Posterior vena cava (tissue), 2 donors: ENCODE measurements at regions not wholly inside any gene's neighbourhood (a gene's known extent, or its start where the extent isn't known, plus 50 kb on each side); places are given as distances from the start of the nearest gene placed in this dataset.
"Not testable (repeated sequence)": the region's sequence is repeated elsewhere in the genome, so short reads cannot be mapped to it uniquely, and the experiment has no call there.

Experiments
- DNase-seq: peaks from one replicate; pipeline ENCODE4 v3.0.0-alpha.2; 2020; ENCODE audit warnings: low spot score
- intact Hi-C, 2 donors: fragments of 100-400 bp; cut with DNase I; formaldehyde crosslinking; loops; one replicate each; pipeline versions ENCODE4 v1.14.1 to v1.14.2; 2022 to 2023
- donor health status: DM: yes; HTN: yes; CAD: no.
- donor health status: DM: yes; HTN: yes; CAD: no.

DNA sequence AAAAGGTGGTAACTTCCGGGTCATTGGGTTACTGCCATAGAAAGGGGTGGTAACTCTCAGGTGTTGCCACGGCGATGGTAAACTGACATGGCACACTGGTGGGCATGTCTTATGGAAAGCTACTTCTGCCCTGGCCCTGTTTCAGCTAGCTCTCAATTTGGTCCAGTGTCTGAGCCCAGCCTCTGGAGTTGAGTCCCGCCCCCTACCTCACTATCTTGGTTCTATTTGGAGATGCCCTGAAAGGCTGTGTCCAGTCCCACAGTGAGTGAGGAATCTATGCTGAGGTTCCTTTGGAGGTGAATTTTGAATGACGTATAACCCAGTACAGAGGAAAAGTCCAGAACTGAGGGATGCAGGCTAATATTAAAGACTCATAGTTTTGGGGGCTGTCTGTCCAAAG, 230.4 kb upstream of the PLGLB1 start:
- intact Hi-C loops, DNase-seq: not testable (repeated sequence)

DNA sequence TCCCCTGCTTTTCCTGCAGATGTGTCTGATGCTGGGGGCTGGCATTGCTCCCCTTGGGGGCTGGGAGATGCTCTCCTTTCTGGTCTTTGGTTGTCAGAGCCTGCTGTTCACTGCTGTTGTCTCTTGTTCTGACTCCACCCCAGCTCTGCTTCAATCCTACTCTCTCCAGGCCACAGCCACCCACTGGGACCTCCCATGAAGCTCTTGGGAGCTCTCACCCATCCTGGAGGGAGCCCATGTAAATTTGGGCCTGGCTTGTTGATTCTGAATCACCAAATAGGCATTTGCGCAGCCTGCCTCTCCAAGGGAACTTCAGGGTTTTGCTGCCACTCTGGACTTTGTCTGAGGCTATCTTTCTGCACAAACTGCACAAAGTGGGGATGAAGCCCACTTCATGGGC, 232.9 kb upstream of the PLGLB1 start:
- intact Hi-C loops, DNase-seq: not testable (repeated sequence)

- intact Hi-C loops, DNase-seq: not testable (repeated sequence)
These were observed 233.8 kb upstream of the PLGLB1 start for GRCh38 chr2:87255410-87255809.

- intact Hi-C loops, DNase-seq: not testable (repeated sequence)
These were observed 237.2 kb upstream of the PLGLB1 start for GRCh38 chr2:87258887-87259286.

DNA sequence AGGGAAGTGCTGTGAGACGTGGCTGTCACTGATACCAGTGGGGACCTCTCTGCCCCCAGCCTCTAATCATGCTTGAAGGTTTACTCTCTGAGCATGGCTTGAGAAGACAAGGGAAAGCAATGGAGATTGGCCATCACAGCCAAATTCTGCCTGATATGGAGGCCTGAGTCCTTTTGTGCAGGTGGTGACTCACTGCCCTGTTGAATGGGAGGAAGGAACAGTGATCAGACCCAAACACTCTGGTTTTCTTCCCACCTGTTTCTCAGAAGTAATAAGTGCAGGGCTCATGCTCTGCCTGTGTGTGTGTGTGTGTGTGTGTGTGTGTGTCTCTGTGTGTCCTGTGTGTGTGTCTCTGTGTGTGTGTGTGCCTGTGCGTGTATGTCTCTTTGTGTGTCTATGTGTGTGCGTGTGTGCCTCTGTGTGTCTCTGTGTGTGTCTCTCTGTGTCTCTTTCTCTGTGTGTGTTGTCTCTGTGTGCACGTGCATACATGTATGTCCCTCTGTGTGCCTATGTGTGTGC, 240.6 kb upstream of the PLGLB1 start:
- intact Hi-C loops, DNase-seq: not testable (repeated sequence)

- intact Hi-C loops, DNase-seq: not testable (repeated sequence)
These were observed 242.3 kb upstream of the PLGLB1 start for GRCh38 chr2:87263868-87264518.

DNA sequence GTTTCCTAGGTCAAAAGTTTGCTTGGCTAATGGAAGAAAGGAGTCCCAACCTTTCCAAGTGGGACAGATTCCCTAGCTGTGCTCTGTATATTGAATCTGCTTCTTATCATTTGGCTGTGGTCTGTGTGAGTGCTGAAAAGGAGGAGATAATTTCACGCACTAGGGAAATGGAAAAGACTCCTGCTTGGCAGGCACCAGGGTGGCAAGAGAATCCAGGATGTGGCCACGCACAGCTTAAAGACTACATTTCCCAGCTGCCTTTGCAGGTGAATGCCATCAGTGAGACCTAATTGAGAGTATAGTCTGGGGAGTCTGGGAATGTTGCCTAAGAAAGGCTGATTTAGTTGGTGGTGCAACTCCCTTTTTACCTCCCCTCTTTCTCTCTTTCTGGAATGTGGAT, 253.5 kb upstream of the PLGLB1 start:
- DNase-seq, intact Hi-C loops: not testable (repeated sequence)

DNA sequence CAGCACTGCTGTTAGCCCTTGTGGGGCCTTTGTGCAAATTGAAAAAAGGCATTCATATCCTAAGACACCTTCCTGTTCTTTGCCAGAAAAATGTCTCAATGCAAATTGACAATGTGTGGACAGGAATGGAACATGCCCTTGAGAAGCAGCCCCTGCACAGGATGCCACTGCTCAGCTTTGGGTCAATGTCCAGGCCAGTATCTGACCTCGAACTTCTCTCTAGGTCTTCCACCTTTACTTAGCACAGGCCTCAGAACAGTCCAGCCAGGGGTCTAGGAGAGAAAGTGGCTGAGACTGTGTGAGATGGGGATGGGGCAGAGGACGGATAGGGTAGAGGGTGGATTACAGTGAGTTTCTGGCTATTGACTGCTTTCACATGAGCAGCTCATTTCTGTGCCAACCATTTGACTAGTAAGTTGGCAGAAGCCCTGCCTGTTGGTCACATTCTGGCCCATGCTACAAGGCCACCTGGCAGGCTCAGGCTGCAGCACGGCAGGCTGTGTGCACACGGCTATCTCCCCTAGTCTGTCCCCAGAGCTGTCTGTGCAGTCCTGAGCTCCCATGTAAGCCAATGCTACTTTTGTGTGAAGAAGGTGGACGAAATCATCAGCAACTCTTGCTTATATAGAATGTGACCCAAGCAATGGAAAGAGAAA, 254.5 kb upstream of the PLGLB1 start:
- intact Hi-C loops, DNase-seq: not testable (repeated sequence)

DNA sequence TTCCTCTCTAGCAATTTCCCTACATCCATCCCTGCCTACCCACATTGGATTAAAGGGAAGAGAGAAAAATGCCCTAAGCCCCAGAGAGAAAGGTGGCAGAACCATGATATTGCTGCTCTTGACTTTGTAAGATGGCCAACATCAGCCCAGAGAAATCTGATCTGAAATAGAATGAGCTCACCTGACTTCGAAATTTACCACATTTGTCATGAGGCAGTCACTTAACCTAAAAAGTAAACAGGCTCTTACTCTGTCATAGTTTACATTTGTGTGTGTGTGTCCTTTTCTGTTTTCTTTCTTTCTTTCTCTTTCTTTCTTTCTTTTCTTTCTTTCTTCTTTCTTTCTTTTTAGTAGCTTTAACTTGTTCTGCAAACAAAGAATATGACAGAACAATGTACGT, 255.0 kb upstream of the PLGLB1 start:
- DNase-seq, intact Hi-C loops: not testable (repeated sequence)

DNA sequence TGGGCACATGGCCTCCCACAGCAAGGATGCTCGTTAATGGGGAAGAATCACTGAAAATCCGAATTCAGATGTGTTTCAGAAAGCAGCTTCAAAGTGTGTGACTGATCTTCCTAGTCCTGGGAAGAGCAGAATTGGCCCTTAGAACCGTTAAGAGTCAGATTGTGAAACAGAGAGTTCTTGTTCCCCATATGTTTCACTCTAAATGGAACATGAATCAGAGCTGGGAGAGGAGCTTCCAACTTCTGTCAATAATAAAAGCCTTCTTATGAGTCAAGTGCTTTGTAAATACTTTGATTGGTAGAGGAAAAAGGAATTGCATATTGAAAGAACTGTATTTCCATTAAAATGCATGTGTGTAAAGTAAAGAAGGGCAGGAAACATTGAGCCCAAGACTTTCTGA, 256.1 kb upstream of the PLGLB1 start:
- DNase-seq, intact Hi-C loops: not testable (repeated sequence)

GRCh38 chr2:87280596-87281355, 259.1 kb upstream of the PLGLB1 start:
- DNase-seq, intact Hi-C loops: not testable (repeated sequence)

- DNase-seq, intact Hi-C loops: not testable (repeated sequence)
These were observed 262.3 kb upstream of the PLGLB1 start for GRCh38 chr2:87283735-87284470.

- intact Hi-C loops = not testable (repeated sequence)
These were observed 262.8 kb upstream of the PLGLB1 start for GRCh38 chr2:87284471-87284772.

DNA sequence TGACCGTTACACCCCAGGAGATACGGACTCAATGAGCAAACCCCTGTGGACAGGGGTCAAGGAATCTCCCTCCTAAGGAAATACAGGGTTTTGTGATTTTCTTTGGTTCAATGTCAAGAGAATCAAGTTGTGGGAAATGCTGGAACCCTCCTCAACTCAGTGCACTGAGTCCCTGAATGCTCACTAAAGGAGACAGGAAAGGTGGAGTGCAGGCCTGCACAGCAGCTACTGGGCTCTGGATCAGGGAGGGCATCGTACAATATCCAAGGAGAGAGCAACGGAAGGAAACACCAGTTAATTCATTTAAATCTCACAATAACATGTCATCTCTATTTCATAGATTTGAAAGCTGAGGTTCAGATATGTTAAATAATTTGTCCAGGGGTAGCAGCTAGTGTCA, 263.5 kb upstream of the PLGLB1 start:
- DNase-seq, intact Hi-C loops: not testable (repeated sequence)

More at GRCh38 chr2:87284471-87284772, 262.8 kb upstream of the PLGLB1 start:
- DNase-seq = not testable (repeated sequence)

DNA sequence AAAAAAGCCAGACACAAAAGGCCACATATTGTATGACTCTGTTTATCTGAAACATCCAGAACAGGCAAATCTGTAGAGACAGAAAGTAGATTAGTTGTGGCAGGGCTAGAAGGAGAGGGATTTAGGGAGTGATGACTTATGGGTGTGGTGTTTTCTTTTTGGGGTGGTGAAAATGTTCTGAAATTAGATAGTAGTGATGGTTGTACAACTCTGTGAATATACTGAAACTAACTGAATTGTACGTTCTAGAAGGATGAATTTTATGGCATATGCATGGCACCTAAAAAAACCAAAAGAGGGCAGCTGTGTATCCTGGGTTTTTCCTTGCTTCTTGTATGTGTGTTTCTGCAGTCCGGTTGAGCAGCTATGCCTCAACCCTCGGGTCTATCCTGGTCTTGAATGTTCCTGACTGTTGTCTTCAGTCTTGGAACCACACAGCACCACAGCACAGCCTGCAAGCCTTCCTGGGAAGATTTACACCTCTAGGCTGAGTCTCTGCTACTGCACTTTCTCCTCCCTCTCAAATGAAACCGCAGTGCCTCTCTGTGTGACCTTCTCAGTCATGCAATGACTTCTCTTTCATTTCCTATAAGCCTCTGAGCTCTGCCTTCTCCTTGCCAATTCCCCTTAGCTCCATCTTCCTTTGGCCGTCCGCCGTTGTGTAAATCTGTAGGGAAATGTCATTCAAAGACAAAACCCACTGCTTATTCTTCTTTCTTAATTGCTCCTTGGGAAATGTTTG, 269.1 kb upstream of the PLGLB1 start:
- intact Hi-C loops, DNase-seq: not testable (repeated sequence)

DNA sequence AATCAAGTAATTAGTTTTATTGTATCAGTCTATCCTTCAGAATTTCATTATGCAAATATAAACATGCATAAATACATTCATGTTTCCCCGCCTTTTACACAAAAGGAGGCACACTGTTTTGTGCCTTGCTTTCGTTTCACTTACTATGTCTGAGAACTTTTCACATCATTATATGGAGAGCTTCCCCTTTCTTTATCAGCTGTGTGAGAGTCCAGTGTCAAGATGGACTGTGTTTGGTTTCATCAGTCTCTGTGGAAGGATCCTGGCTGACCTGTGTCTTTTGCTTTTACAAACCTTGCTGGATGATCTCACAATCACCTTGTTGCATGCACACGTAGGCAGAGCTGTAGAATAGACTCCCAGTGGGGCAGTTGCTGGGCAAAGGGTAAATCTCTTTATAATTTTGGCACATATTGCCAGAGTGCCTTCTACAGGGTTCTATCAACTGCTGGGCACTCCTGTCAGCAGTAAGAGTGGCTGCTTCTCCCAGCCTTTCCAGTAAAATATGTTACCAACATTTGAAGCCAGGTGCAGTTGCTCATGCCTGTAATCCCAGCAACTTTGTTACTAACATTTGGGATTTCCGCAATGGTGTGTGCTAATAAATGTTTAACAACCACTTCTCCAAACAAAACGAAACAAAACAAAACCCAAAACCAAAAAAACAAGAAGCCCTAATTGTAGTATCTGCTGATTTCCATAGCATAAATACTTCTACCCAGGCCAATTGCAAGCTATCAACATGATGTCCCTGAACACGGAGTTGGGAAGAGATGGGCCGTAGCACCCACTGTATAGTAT, 270.0 kb upstream of the PLGLB1 start:
- DNase-seq, intact Hi-C loops: not testable (repeated sequence)

GRCh38 chr2:87293931-87294594, 272.4 kb upstream of the PLGLB1 start:
- intact Hi-C loops, DNase-seq: not testable (repeated sequence)
